ENCODE measurements at regions not wholly inside any gene's neighbourhood (a gene's known extent, or its start where the extent isn't known, plus 50 kb on each side); places are given as distances from the start of the nearest gene placed in this dataset.

GRCh38 chr19:21611659-21612402 lies 106.4 kb downstream of the ZNF429 start (continued):
- TF ChIP-seq, protein P1, sequence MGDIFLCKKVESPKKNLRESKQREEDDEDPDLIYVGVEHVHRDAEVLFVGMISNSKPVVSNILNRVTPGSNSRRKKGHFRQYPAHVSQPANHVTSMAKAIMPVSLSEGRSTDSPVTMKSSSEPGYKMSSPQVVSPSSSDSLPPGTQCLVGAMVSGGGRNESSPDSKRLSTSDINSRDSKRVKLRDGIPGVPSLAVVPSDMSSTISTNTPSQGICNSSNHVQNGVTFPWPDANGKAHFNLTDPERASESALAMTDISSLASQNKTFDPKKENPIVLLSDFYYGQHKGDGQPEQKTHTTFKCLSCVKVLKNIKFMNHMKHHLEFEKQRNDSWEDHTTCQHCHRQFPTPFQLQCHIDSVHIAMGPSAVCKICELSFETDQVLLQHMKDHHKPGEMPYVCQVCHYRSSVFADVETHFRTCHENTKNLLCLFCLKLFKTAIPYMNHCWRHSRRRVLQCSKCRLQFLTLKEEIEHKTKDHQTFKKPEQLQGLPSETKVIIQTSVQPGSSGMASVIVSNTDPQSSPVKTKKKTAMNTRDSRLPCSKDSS (IDR thresholded peaks at IDR 0.05; ENCODE audit: low read depth, partially characterized antibody): no peak
- TF ChIP-seq CTCF (IDR thresholded peaks at IDR 0.05 in 2 of 3, conservative IDR thresholded peaks at IDR 0.05 in 1 of 3; ENCODE audit: insufficient read depth in 2 of 3, low read depth in 1 of 3, low read length in 3 of 3): no peak
- TF ChIP-seq TGIF2 (CRISPR knock-in tag; IDR thresholded peaks at IDR 0.05): no peak
- peak; percentile 29; the same call in 1 of the 2 replicates for TF ChIP-seq NR2C1 (IDR thresholded peaks at IDR 0.05)
- TF ChIP-seq NR2C1 (tag; IDR thresholded peaks at IDR 0.05): no peak; the same call in 1 of the 2 replicates
- TF ChIP-seq SOX6 (IDR thresholded peaks at IDR 0.05): peak; percentile 74; the same call in 1 of the 2 replicates
- TF ChIP-seq, protein P2, sequence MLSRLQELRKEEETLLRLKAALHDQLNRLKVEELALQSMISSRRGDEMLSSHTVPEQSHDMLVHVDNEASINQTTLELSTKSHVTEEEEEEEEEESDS (CRISPR knock-in tag; IDR thresholded peaks at IDR 0.05): no peak
- TF ChIP-seq CBX3 (IDR thresholded peaks at IDR 0.05; ENCODE audit: borderline replicate concordance in 1 of 2, low read length in 2 of 2): no peak
- TF ChIP-seq FOXJ3 (CRISPR knock-in tag; IDR thresholded peaks at IDR 0.05): no peak
- TF ChIP-seq, protein P3, sequence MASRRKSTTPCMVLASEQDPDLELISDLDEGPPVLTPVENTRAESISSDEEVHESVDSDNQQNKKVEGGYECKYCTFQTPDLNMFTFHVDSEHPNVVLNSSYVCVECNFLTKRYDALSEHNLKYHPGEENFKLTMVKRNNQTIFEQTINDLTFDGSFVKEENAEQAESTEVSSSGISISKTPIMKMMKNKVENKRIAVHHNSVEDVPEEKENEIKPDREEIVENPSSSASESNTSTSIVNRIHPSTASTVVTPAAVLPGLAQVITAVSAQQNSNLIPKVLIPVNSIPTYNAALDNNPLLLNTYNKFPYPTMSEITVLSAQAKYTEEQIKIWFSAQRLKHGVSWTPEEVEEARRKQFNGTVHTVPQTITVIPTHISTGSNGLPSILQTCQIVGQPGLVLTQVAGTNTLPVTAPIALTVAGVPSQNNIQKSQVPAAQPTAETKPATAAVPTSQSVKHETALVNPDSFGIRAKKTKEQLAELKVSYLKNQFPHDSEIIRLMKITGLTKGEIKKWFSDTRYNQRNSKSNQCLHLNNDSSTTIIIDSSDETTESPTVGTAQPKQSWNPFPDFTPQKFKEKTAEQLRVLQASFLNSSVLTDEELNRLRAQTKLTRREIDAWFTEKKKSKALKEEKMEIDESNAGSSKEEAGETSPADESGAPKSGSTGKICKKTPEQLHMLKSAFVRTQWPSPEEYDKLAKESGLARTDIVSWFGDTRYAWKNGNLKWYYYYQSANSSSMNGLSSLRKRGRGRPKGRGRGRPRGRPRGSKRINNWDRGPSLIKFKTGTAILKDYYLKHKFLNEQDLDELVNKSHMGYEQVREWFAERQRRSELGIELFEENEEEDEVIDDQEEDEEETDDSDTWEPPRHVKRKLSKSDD (conservative IDR thresholded peaks at IDR 0.05; ENCODE audit: low read length): no peak
- no peak for TF ChIP-seq KAT2B (IDR thresholded peaks at IDR 0.05; ENCODE audit: low read depth, low read length)
- TF ChIP-seq CSDE1 (IDR thresholded peaks at IDR 0.05): no peak
- TF ChIP-seq TSHZ1 (CRISPR knock-in tag; IDR thresholded peaks at IDR 0.05): no peak
- TF ChIP-seq STAG1 (CRISPR knock-in tag; IDR thresholded peaks at IDR 0.05; ENCODE audit: borderline replicate concordance): no peak
- 0 out of 2 replicates have a peak, but pooled peaks have one; percentile 20 for TF ChIP-seq ZBTB9 (CRISPR knock-in tag; IDR thresholded peaks at IDR 0.05)
- no peak for TF ChIP-seq MCM3 (IDR thresholded peaks at IDR 0.05)
- TF ChIP-seq ZNF165 (CRISPR knock-in tag; IDR thresholded peaks at IDR 0.05; ENCODE audit: borderline replicate concordance): no peak

All from K562 (cell line).